ENCODE measurements at regions not wholly inside any gene's neighbourhood (a gene's known extent, or its start where the extent isn't known, plus 50 kb on each side); places are given as distances from the start of the nearest gene placed in this dataset.

DNA sequence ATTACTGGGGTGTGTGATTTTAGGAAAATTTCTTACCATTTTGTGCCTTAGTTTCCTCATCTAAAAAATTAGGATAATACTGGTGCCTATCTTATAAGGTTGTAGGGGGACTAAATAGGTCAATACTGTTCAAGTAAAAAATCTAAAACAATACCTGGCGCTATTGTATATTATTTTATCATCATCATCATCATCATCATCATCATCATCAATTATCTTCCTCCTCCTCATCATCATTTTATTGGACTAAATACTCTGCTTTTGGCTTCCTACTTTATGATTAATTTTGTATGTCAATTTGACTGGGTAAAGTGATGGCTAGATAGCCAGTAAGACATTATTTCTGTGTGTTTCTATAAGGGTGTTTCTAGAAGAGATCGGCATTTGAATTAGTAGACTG, 435.5 kb downstream of the DHX35 start:
- H4K91ac ChIP-seq (ENCODE audit: low read depth, low read length, poor library complexity), result no peak overlapping the region
- no peak overlapping the region for H2BK5ac ChIP-seq (ENCODE audit: low read length)
- H3K36me3 ChIP-seq (replicated peaks in 1 of 2; ENCODE audit: control insufficient read depth in 2 of 2, insufficient read depth in 2 of 2, low read length in 2 of 2), result no peaks in the 10 kb centered on the region
- H2BK15ac ChIP-seq (ENCODE audit: low read length), result no peak overlapping the region
- H3K23ac ChIP-seq (ENCODE audit: low read depth, low read length, poor library complexity), result no peak overlapping the region
- DNase-seq (ENCODE audit: low spot score), result no peak
- H3K4me2 ChIP-seq (ENCODE audit: insufficient read depth, low read length, poor library complexity, severe bottlenecking), result no peak overlapping the region
- H2AK5ac ChIP-seq (ENCODE audit: low read depth, low read length), result no peak overlapping the region
- H3K9ac ChIP-seq (ENCODE audit: low read depth, low read length, poor library complexity), result no peak overlapping the region
- H2AFZ ChIP-seq (ENCODE audit: low read length), result no peak overlapping the region
- no peaks in the 10 kb centered on the region for H3K27me3 ChIP-seq (ENCODE audit: control insufficient read depth in 3 of 3, insufficient read depth in 3 of 3, low read depth in 1 of 3, low read length in 3 of 3)
- WGBS, 2 donors (ENCODE audit: extremely low coverage in 2 of 2, insufficient read length in 2 of 2, insufficient replicate concordance in 1 of 2), result no CpG with 5 or more reads among the region's 2 CpGs
- no peak overlapping the region for H3K14ac ChIP-seq (ENCODE audit: low read length)
- H3K4ac ChIP-seq (ENCODE audit: low read length), result no peak overlapping the region
- H3K4me1 ChIP-seq (ENCODE audit: control insufficient read depth in 2 of 2, insufficient read depth in 1 of 2, low read depth in 1 of 2, low read length in 2 of 2), result peaks cover 0 to 7% of the 10 kb centered on the region in 2 donors
- no peak overlapping the region for H4K8ac ChIP-seq (ENCODE audit: low read depth, low read length)
- no peak overlapping the region for H3K18ac ChIP-seq (ENCODE audit: low read length)
- H3K4me3 ChIP-seq (ENCODE audit: low read length in 2 of 2), result no peak overlapping the region
- no peak overlapping the region for H3K27ac ChIP-seq (replicated peaks; ENCODE audit: low read length)
- H3K79me1 ChIP-seq (ENCODE audit: low read depth, low read length), result no peaks in the 10 kb centered on the region
- H2BK120ac ChIP-seq (ENCODE audit: low read depth, low read length), result no peak overlapping the region
- no peaks in the 10 kb centered on the region for H3K9me3 ChIP-seq (replicated peaks in 1 of 2; ENCODE audit: control insufficient read depth in 2 of 2, insufficient read depth in 1 of 2, low read depth in 1 of 2, low read length in 2 of 2)
- no peak overlapping the region for H2BK12ac ChIP-seq (ENCODE audit: low read length)

DNA sequence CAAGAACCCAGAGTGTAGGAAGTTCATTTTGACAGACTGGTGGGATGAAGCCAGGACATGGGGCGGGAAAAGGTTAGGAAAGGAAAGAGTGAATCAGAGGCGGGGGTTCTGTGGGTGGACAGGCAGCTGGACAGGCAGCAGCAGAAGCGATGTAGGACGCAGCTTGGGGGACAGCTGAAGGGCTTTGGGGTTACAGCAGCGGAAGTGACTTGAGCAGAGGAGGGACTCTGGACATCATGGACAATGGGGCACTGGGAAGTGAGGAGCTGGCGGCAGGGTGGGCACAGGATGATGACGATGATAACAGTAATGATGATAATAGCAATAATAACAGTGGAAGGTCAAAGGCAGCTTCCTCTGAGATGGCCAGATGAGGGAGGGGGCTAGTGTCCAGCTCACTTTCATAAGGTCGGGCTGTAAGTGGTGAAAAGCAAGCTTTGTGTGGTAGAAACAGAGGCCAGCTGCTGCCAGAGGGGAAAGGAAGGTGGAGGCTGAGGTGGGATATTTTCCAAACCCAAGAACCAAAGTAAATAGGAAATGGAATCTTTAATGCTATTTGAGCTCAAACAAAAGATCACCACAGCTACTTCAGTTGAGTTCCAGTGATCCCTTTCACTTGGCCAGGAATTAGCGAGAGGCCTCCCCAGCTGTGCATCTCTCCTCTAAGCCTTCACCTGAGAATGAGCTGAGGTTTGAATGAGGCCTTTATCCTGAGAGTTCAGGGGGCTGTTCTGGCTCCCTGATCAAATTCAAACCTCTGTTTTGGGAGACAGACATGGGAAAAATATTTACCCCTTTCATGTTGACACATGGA, 433.5 kb downstream of the DHX35 start:
- H3K36me3 ChIP-seq (replicated peaks in 1 of 2; ENCODE audit: control insufficient read depth in 2 of 2, insufficient read depth in 2 of 2, low read length in 2 of 2), result no peaks in the 10 kb centered on the region
- H4K8ac ChIP-seq (ENCODE audit: low read depth, low read length), result no peak overlapping the region
- no peak overlapping the region for H3K4me2 ChIP-seq (ENCODE audit: insufficient read depth, low read length, poor library complexity, severe bottlenecking)
- H3K27me3 ChIP-seq (ENCODE audit: control insufficient read depth in 3 of 3, insufficient read depth in 3 of 3, low read depth in 1 of 3, low read length in 3 of 3), result no peaks in the 10 kb centered on the region
- H3K79me1 ChIP-seq (ENCODE audit: low read depth, low read length), result no peaks in the 10 kb centered on the region
- H3K23ac ChIP-seq (ENCODE audit: low read depth, low read length, poor library complexity), result no peak overlapping the region
- H3K14ac ChIP-seq (ENCODE audit: low read length), result no peak overlapping the region
- no peak overlapping the region for H4K91ac ChIP-seq (ENCODE audit: low read depth, low read length, poor library complexity)
- peak overlapping the region; percentile 31 for H3K18ac ChIP-seq (ENCODE audit: low read length)
- no peak overlapping the region for H2AFZ ChIP-seq (ENCODE audit: low read length)
- H3K4me1 ChIP-seq (ENCODE audit: control insufficient read depth in 2 of 2, insufficient read depth in 1 of 2, low read depth in 1 of 2, low read length in 2 of 2), result peaks cover 0 to 7% of the 10 kb centered on the region in 2 donors
- no peak overlapping the region for H3K9ac ChIP-seq (ENCODE audit: low read depth, low read length, poor library complexity)
- no peak overlapping the region for H2BK5ac ChIP-seq (ENCODE audit: low read length)
- no peak overlapping the region for H2BK120ac ChIP-seq (ENCODE audit: low read depth, low read length)
- WGBS, 2 donors (ENCODE audit: extremely low coverage in 2 of 2, insufficient read length in 2 of 2, insufficient replicate concordance in 1 of 2), result no CpG with 5 or more reads among the region's 9 CpGs
- no peak overlapping the region for H3K4me3 ChIP-seq (ENCODE audit: low read length in 2 of 2)
- DNase-seq (ENCODE audit: low spot score), result peak; percentile 4
- no peak overlapping the region for H3K4ac ChIP-seq (ENCODE audit: low read length)
- H2BK15ac ChIP-seq (ENCODE audit: low read length), result no peak overlapping the region
- no peak overlapping the region for H2BK12ac ChIP-seq (ENCODE audit: low read length)
- no peak overlapping the region for H2AK5ac ChIP-seq (ENCODE audit: low read depth, low read length)
- no peaks in the 10 kb centered on the region for H3K9me3 ChIP-seq (replicated peaks in 1 of 2; ENCODE audit: control insufficient read depth in 2 of 2, insufficient read depth in 1 of 2, low read depth in 1 of 2, low read length in 2 of 2)
- H3K27ac ChIP-seq (replicated peaks; ENCODE audit: low read length), result no peak overlapping the region

GRCh38 chr20:39394461-39394860, 432.3 kb downstream of the DHX35 start:
- Histone ChIP-seq H4K91ac (ENCODE audit: low read depth, low read length, poor library complexity) (no peak overlapping the region), H3K27ac (replicated peaks; ENCODE audit: low read length) (no peak overlapping the region), H3K18ac (ENCODE audit: low read length) (no peak overlapping the region), H2AK5ac (ENCODE audit: low read depth, low read length) (no peak overlapping the region), H2BK120ac (ENCODE audit: low read depth, low read length) (no peak overlapping the region), H2AFZ (ENCODE audit: low read length) (no peak overlapping the region), H3K36me3 (replicated peaks in 1 of 2; ENCODE audit: control insufficient read depth in 2 of 2, insufficient read depth in 2 of 2, low read length in 2 of 2) (no peaks in the 10 kb centered on the region), H3K4me2 (ENCODE audit: insufficient read depth, low read length, poor library complexity, severe bottlenecking) (no peak overlapping the region), H2BK5ac (ENCODE audit: low read length) (no peak overlapping the region), H3K23ac (ENCODE audit: low read depth, low read length, poor library complexity) (no peak overlapping the region), H2BK12ac (ENCODE audit: low read length) (no peak overlapping the region), H3K4me3 (ENCODE audit: low read length in 2 of 2) (no peak overlapping the region), H2BK15ac (ENCODE audit: low read length) (no peak overlapping the region), H3K9ac (ENCODE audit: low read depth, low read length, poor library complexity) (no peak overlapping the region), H4K8ac (ENCODE audit: low read depth, low read length) (no peak overlapping the region), H3K4ac (ENCODE audit: low read length) (no peak overlapping the region), H3K9me3 (replicated peaks in 1 of 2; ENCODE audit: control insufficient read depth in 2 of 2, insufficient read depth in 1 of 2, low read depth in 1 of 2, low read length in 2 of 2) (no peaks in the 10 kb centered on the region), H3K4me1 (ENCODE audit: control insufficient read depth in 2 of 2, insufficient read depth in 1 of 2, low read depth in 1 of 2, low read length in 2 of 2) (peaks cover 0 to 7% of the 10 kb centered on the region in 2 donors), H3K14ac (ENCODE audit: low read length) (no peak overlapping the region), H3K27me3 (ENCODE audit: control insufficient read depth in 3 of 3, insufficient read depth in 3 of 3, low read depth in 1 of 3, low read length in 3 of 3) (no peaks in the 10 kb centered on the region), H3K79me1 (ENCODE audit: low read depth, low read length) (no peaks in the 10 kb centered on the region)
- no peak for DNase-seq (ENCODE audit: low spot score)
- WGBS, 2 donors (ENCODE audit: extremely low coverage in 2 of 2, insufficient read length in 2 of 2, insufficient replicate concordance in 1 of 2), result no CpG with 5 or more reads among the region's 2 CpGs

DNA sequence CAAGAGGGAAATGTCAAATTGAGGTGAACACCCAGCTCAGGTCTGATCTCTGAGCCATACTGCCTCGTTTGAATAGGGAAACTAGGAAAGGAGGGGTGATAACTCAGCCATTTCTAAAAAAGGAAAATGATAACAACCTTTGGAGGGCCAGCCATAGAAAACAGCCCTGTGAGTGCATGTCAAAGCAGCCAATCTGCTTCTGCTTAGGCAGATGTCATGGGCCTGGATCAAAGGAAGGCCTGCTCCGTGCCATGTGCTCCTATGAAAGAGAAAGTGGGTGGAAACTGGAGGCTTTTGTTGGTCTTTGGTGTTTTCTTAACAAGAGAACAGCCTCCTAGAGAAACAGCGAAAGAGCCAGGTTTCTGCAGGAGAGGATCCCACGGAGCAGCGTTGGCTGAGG, 428.0 kb downstream of the DHX35 start:
- Histone ChIP-seq H3K18ac (ENCODE audit: low read length) (no peak overlapping the region), H3K4me3 (ENCODE audit: low read length in 2 of 2) (no peak overlapping the region), H3K36me3 (replicated peaks in 1 of 2; ENCODE audit: control insufficient read depth in 2 of 2, insufficient read depth in 2 of 2, low read length in 2 of 2) (no peaks in the 10 kb centered on the region), H2AK5ac (ENCODE audit: low read depth, low read length) (no peak overlapping the region), H3K4ac (ENCODE audit: low read length) (no peak overlapping the region), H2BK120ac (ENCODE audit: low read depth, low read length) (no peak overlapping the region), H3K23ac (ENCODE audit: low read depth, low read length, poor library complexity) (no peak overlapping the region), H2BK12ac (ENCODE audit: low read length) (no peak overlapping the region), H3K9ac (ENCODE audit: low read depth, low read length, poor library complexity) (no peak overlapping the region), H4K91ac (ENCODE audit: low read depth, low read length, poor library complexity) (no peak overlapping the region), H3K14ac (ENCODE audit: low read length) (no peak overlapping the region), H2BK15ac (ENCODE audit: low read length) (no peak overlapping the region), H2AFZ (ENCODE audit: low read length) (no peak overlapping the region), H3K79me1 (ENCODE audit: low read depth, low read length) (no peaks in the 10 kb centered on the region), H3K27ac (replicated peaks; ENCODE audit: low read length) (no peak overlapping the region), H3K9me3 (replicated peaks in 1 of 2; ENCODE audit: control insufficient read depth in 2 of 2, insufficient read depth in 1 of 2, low read depth in 1 of 2, low read length in 2 of 2) (no peaks in the 10 kb centered on the region), H4K8ac (ENCODE audit: low read depth, low read length) (no peak overlapping the region), H2BK5ac (ENCODE audit: low read length) (no peak overlapping the region), H3K4me2 (ENCODE audit: insufficient read depth, low read length, poor library complexity, severe bottlenecking) (no peak overlapping the region), H3K27me3 (ENCODE audit: control insufficient read depth in 3 of 3, insufficient read depth in 3 of 3, low read depth in 1 of 3, low read length in 3 of 3) (no peaks in the 10 kb centered on the region), H3K4me1 (ENCODE audit: control insufficient read depth in 2 of 2, insufficient read depth in 1 of 2, low read depth in 1 of 2, low read length in 2 of 2) (peaks cover 0 to under 1% of the 10 kb centered on the region in 2 donors)
- no peak for DNase-seq (ENCODE audit: low spot score)
- WGBS, 2 donors (ENCODE audit: extremely low coverage in 2 of 2, insufficient read length in 2 of 2, insufficient replicate concordance in 1 of 2), result no CpG with 5 or more reads among the region's 5 CpGs

All from neuronal stem cell (in vitro differentiated cells).